PC-3 (cell line): ENCODE measurements at regions not wholly inside any gene's neighbourhood (a gene's known extent, or its start where the extent isn't known, plus 50 kb on each side); places are given as distances from the start of the nearest gene placed in this dataset.

Experiments used
- EZH2 ChIP-seq: fragments of 300-600 bp; sonication (generic); IDR thresholded peaks from one replicate; pipeline ENCODE4 v1.6.1; 2017; ENCODE audit warnings: antibody characterized with exemption, mild to moderate bottlenecking, low read length; ENCODE audit not compliant: unreplicated experiment
- EZH2phosphoT487 ChIP-seq: fragments of 300-600 bp; sonication (generic); IDR thresholded peaks from 2 replicates; pipeline ENCODE4 v1.6.1; 2018; ENCODE audit warnings: mild to moderate bottlenecking, antibody characterized with exemption, low read length, borderline replicate concordance
- TF ChIP-seq, protein P1 (sequence below): fragments of 300-600 bp; sonication (generic); conservative IDR thresholded peaks from 2 replicates; pipeline ENCODE4 v1.5.1; 2017; ENCODE audit warnings: antibody characterized with exemption, low read depth, mild to moderate bottlenecking, low read length

DNA sequence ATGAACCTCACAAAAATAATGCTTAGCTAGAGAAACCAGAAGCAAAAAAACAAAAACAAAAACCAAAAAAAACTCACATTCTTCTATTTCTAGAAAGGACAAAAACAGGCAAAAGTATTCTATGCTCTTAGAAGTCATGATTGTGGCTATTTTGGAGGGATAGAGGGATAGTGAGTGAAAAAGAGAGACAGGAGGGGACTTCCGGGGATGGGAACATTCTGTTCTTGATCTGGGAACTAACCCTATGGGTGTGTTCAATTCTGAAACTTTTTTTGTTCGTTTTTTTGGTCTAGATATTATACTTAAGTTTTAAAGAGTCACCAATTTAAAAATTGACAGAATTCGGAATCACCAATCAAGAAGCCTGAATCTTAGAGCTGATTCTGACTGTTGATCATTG lies 120.0 kb upstream of the TPM1 start:
- TF ChIP-seq, protein P1, sequence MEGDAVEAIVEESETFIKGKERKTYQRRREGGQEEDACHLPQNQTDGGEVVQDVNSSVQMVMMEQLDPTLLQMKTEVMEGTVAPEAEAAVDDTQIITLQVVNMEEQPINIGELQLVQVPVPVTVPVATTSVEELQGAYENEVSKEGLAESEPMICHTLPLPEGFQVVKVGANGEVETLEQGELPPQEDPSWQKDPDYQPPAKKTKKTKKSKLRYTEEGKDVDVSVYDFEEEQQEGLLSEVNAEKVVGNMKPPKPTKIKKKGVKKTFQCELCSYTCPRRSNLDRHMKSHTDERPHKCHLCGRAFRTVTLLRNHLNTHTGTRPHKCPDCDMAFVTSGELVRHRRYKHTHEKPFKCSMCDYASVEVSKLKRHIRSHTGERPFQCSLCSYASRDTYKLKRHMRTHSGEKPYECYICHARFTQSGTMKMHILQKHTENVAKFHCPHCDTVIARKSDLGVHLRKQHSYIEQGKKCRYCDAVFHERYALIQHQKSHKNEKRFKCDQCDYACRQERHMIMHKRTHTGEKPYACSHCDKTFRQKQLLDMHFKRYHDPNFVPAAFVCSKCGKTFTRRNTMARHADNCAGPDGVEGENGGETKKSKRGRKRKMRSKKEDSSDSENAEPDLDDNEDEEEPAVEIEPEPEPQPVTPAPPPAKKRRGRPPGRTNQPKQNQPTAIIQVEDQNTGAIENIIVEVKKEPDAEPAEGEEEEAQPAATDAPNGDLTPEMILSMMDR, result no peak
- no peak for TF ChIP-seq EZH2
- no peak for TF ChIP-seq EZH2phosphoT487
